BJ (cell line): ENCODE measurements at regions not wholly inside any gene's neighbourhood (a gene's known extent, or its start where the extent isn't known, plus 50 kb on each side); places are given as distances from the start of the nearest gene placed in this dataset.
"Not testable (repeated sequence)": the region's sequence is repeated elsewhere in the genome, so short reads cannot be mapped to it uniquely, and the experiment has no call there.

Source experiments
- CTCF ChIA-PET: fragments of 350-600 bp; formaldehyde crosslinking; extraction: SDS; loops from one replicate; lab custom pipeline; 2021; ENCODE audit warnings: antibody characterized with exemption, inconsistent platforms; lab: Yijun Ruan, JAX
- POLR2A ChIA-PET: fragments of 300-600 bp; sonication (Branson Sonifier 250); formaldehyde crosslinking; extraction: SDS; loops from one replicate; lab custom pipeline; 2021; ENCODE audit warnings: antibody characterized with exemption; lab: Charles Lee
- DNase-seq: peaks from one replicate; pipeline ENCODE4 v3.0.0-alpha.2; 2011; ENCODE audit warnings: low read depth
- H3K27me3 ChIP-seq: 2 replicates; pipeline ENCODE4 v1.6.0; 2011; ENCODE audit warnings: low read length; ENCODE audit not compliant: control insufficient read depth, insufficient read depth
- H3K36me3 ChIP-seq: 2 replicates; pipeline ENCODE4 v1.5.1; 2011; ENCODE audit warnings: low read length; ENCODE audit not compliant: control insufficient read depth, insufficient read depth
- H3K4me3 ChIP-seq: 2 replicates; pipeline ENCODE4 v1.5.1; 2011; ENCODE audit warnings: low read depth, mild to moderate bottlenecking, control low read depth, low read length
- CTCF ChIP-seq: IDR thresholded peaks from 2 replicates; pipeline ENCODE4 v1.5.1; 2011; ENCODE audit warnings: low read depth, mild to moderate bottlenecking, control low read depth, inconsistent platforms, low read length, moderate library complexity; ENCODE audit not compliant: insufficient read depth

DNA sequence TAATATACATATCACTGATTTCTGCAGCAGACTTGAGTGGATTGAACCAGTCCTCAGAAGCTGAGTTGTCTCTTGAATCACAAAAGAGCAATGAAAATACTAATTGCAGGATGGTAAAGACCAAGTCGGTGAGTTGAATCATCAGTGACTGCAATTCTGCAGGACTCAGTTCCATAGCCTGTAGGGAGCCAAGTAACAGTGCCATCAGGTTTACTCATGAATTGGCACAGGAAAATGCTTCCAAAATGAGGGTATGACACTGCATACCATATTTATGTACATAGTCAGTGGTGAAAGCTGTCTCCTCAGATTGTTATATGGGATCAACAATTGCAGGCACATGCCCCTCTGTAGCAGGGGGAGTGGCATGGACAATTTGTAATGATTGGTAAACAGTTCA lies 192.8 kb downstream of the CCNG2 start:
- no peaks in the 10 kb centered on the region for H3K36me3 ChIP-seq
- POLR2A ChIA-PET, result no interaction called here
- DNase-seq, result no peak
- no peaks in the 10 kb centered on the region for H3K27me3 ChIP-seq
- H3K4me3 ChIP-seq, result no peak overlapping the region
- CTCF ChIA-PET, result interaction anchor here (2.2 to 2.7 kb wide), 2 partner anchors 9 to 109 kb away, joined by 8 to 13 read pairs; no protein-coding TSS in a partner anchor
- no peak for TF ChIP-seq CTCF

GRCh38 chr4:77352192-77352591 lies 195.2 kb downstream of the CCNG2 start:
- no peak for TF ChIP-seq CTCF
- POLR2A ChIA-PET, result no interaction called here
- CTCF ChIA-PET, result interaction anchor here (1.3 to 2.0 kb wide), 3 partner anchors 10 to 112 kb away, joined by 4 to 14 read pairs (median 5); no protein-coding TSS in a partner anchor
- Histone ChIP-seq H3K4me3 (no peak overlapping the region), H3K36me3 (no peaks in the 10 kb centered on the region), H3K27me3 (no peaks in the 10 kb centered on the region)
- DNase-seq, result no peak

GRCh38 chr4:77353724-77354315 lies 196.8 kb downstream of the CCNG2 start:
- H3K27me3 ChIP-seq, H3K36me3 ChIP-seq, H3K4me3 ChIP-seq, POLR2A ChIA-PET, DNase-seq: not testable (repeated sequence)
- CTCF ChIA-PET, result interaction anchor here (0.9 to 1.3 kb wide), 4 partner anchors 9 to 118 kb away, joined by 3 to 4 read pairs (median 4); no protein-coding TSS in a partner anchor
- peak; percentile 15; the same call in 1 of the 2 replicates for TF ChIP-seq CTCF

GRCh38 chr4:77354550-77354949 lies 197.5 kb downstream of the CCNG2 start:
- ChIA-PET CTCF (interaction anchor here (1.3 kb wide), 1 partner anchor 10 kb away, joined by 3 read pairs; no protein-coding TSS in a partner anchor), POLR2A (no interaction called here)
- Histone ChIP-seq H3K27me3 (peaks cover under 1% of the 10 kb centered on the region; the same call in 1 of the 2 replicates), H3K4me3 (no peak overlapping the region), H3K36me3 (no peaks in the 10 kb centered on the region)
- DNase-seq, result no peak
- TF ChIP-seq CTCF, result no peak

GRCh38 chr4:77355731-77356130 lies 198.7 kb downstream of the CCNG2 start:
- H3K4me3 ChIP-seq, result no peak overlapping the region
- peaks cover 3% of the 10 kb centered on the region; the same call in 1 of the 2 replicates for H3K27me3 ChIP-seq
- no peaks in the 10 kb centered on the region for H3K36me3 ChIP-seq
- ChIA-PET POLR2A (no interaction called here), CTCF (interaction anchor here (8.5 kb wide), 1 partner anchor 115 kb away, joined by 164 read pairs; no protein-coding TSS in a partner anchor)
- no peak for DNase-seq
- no peak for TF ChIP-seq CTCF
